HG03175 (cell line): ENCODE measurements at regions not wholly inside any gene's neighbourhood (a gene's known extent, or its start where the extent isn't known, plus 50 kb on each side); places are given as distances from the start of the nearest gene placed in this dataset.
"Not testable (repeated sequence)": the region's sequence is repeated elsewhere in the genome, so short reads cannot be mapped to it uniquely, and the experiment has no call there.

Experiments used
- ATAC-seq: cut with Tn5 transposase; IDR thresholded peaks from one replicate; pipeline ENCODE4 v1.9.1; 2021; ENCODE audit warnings: mild to moderate bottlenecking, moderate library complexity; ENCODE audit not compliant: unreplicated experiment

GRCh38 chr15:38726187-38726586 is 161.6 kb upstream of the RASGRP1 start:
- no peak for ATAC-seq

GRCh38 chr15:38733331-38733730 is 168.7 kb upstream of the RASGRP1 start:
- ATAC-seq = no peak

GRCh38 chr15:38740206-38740605 is 175.6 kb upstream of the RASGRP1 start:
- ATAC-seq = no peak

GRCh38 chr15:38743147-38743546 is 178.5 kb upstream of the RASGRP1 start:
- no peak for ATAC-seq

GRCh38 chr15:38745126-38745525 is 180.5 kb upstream of the RASGRP1 start:
- no peak for ATAC-seq

- no peak for ATAC-seq
Observed at GRCh38 chr15:38745626-38746025, 181.0 kb upstream of the RASGRP1 start.

GRCh38 chr15:38746211-38746610 is 181.6 kb upstream of the RASGRP1 start:
- no peak for ATAC-seq

GRCh38 chr15:38748710-38749109 is 184.1 kb upstream of the RASGRP1 start:
- ATAC-seq = no peak

GRCh38 chr15:38750786-38751185 is 186.2 kb upstream of the RASGRP1 start:
- no peak for ATAC-seq

GRCh38 chr15:38755718-38756117 is 191.1 kb upstream of the RASGRP1 start:
- no peak for ATAC-seq

- no peak for ATAC-seq
Observed at GRCh38 chr15:38756441-38756840, 191.8 kb upstream of the RASGRP1 start.

- ATAC-seq = no peak
Observed at GRCh38 chr15:38758043-38758442, 193.4 kb upstream of the RASGRP1 start.

GRCh38 chr15:38761681-38762080 is 197.1 kb upstream of the RASGRP1 start:
- no peak for ATAC-seq

GRCh38 chr15:38768970-38769369 is 204.4 kb upstream of the RASGRP1 start:
- ATAC-seq = no peak

- ATAC-seq = no peak
Observed at GRCh38 chr15:38769492-38769891, 204.9 kb upstream of the RASGRP1 start.

GRCh38 chr15:38774076-38774475 is 209.5 kb upstream of the RASGRP1 start:
- ATAC-seq = not testable (repeated sequence)

- no peak for ATAC-seq
Observed at GRCh38 chr15:38781196-38781595, 216.6 kb upstream of the RASGRP1 start.

- no peak for ATAC-seq
Observed at GRCh38 chr15:38782156-38782555, 217.5 kb upstream of the RASGRP1 start.

GRCh38 chr15:38788918-38789317 is 224.3 kb upstream of the RASGRP1 start:
- no peak for ATAC-seq

GRCh38 chr15:38789566-38789965 is 225.0 kb upstream of the RASGRP1 start:
- ATAC-seq = no peak

- no peak for ATAC-seq
Observed at GRCh38 chr15:38793206-38793810, 228.7 kb upstream of the RASGRP1 start.

- ATAC-seq = no peak
Observed at GRCh38 chr15:38795471-38796245, 231.0 kb upstream of the RASGRP1 start.

GRCh38 chr15:38796589-38796988 is 232.0 kb upstream of the RASGRP1 start:
- no peak for ATAC-seq
